ENCODE measurements at regions not wholly inside any gene's neighbourhood (a gene's known extent, or its start where the extent isn't known, plus 50 kb on each side); places are given as distances from the start of the nearest gene placed in this dataset.
"Not testable (repeated sequence)": the region's sequence is repeated elsewhere in the genome, so short reads cannot be mapped to it uniquely, and the experiment has no call there.

DNA sequence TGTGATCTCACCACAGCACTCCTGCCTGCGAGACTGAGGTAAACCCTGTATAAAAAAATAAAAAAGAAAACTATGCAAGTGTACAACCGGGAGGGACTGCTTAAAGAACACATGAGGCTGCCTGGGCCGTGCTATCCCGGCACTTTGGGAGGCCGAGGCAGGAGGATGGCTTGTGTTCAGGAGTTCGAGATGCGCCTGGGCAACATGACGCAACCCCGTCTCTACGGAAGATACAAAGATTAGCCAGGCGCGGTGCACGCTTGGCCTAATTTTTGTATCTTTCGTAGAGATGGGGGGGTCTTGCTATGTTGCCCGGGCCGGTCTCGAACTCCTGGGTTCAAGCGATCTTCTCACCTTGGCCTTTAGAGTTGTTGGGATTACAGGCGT, 75.2 kb upstream of the ERV3-1 start:
- TF ChIP-seq, protein P1, sequence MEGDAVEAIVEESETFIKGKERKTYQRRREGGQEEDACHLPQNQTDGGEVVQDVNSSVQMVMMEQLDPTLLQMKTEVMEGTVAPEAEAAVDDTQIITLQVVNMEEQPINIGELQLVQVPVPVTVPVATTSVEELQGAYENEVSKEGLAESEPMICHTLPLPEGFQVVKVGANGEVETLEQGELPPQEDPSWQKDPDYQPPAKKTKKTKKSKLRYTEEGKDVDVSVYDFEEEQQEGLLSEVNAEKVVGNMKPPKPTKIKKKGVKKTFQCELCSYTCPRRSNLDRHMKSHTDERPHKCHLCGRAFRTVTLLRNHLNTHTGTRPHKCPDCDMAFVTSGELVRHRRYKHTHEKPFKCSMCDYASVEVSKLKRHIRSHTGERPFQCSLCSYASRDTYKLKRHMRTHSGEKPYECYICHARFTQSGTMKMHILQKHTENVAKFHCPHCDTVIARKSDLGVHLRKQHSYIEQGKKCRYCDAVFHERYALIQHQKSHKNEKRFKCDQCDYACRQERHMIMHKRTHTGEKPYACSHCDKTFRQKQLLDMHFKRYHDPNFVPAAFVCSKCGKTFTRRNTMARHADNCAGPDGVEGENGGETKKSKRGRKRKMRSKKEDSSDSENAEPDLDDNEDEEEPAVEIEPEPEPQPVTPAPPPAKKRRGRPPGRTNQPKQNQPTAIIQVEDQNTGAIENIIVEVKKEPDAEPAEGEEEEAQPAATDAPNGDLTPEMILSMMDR (IDR thresholded peaks at IDR 0.05) = not testable (repeated sequence)
- TF ChIP-seq, protein P2, sequence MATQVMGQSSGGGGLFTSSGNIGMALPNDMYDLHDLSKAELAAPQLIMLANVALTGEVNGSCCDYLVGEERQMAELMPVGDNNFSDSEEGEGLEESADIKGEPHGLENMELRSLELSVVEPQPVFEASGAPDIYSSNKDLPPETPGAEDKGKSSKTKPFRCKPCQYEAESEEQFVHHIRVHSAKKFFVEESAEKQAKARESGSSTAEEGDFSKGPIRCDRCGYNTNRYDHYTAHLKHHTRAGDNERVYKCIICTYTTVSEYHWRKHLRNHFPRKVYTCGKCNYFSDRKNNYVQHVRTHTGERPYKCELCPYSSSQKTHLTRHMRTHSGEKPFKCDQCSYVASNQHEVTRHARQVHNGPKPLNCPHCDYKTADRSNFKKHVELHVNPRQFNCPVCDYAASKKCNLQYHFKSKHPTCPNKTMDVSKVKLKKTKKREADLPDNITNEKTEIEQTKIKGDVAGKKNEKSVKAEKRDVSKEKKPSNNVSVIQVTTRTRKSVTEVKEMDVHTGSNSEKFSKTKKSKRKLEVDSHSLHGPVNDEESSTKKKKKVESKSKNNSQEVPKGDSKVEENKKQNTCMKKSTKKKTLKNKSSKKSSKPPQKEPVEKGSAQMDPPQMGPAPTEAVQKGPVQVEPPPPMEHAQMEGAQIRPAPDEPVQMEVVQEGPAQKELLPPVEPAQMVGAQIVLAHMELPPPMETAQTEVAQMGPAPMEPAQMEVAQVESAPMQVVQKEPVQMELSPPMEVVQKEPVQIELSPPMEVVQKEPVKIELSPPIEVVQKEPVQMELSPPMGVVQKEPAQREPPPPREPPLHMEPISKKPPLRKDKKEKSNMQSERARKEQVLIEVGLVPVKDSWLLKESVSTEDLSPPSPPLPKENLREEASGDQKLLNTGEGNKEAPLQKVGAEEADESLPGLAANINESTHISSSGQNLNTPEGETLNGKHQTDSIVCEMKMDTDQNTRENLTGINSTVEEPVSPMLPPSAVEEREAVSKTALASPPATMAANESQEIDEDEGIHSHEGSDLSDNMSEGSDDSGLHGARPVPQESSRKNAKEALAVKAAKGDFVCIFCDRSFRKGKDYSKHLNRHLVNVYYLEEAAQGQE (IDR thresholded peaks at IDR 0.05; ENCODE audit: insufficient read depth in 1 of 2, low read depth in 2 of 2, low read length in 1 of 2) = not testable (repeated sequence)
- not testable (repeated sequence) for TF ChIP-seq TCF7L2 (IDR thresholded peaks at IDR 0.05; ENCODE audit: low read depth, low read length)
